H9 (cell line): ENCODE measurements at regions not wholly inside any gene's neighbourhood (a gene's known extent, or its start where the extent isn't known, plus 50 kb on each side); places are given as distances from the start of the nearest gene placed in this dataset.
A peak's percentile ranks its signal among the peaks of the same experiment; 100 is the strongest.

Experiments used
- DNase-seq: peaks from one replicate; pipeline ENCODE4 v3.0.0-alpha.2; 2017
- H2AFZ ChIP-seq: one replicate; pipeline ENCODE4 v1.6.1; 2013; ENCODE audit warnings: mild to moderate bottlenecking, low read length, control low read depth, moderate library complexity
- H2AK5ac ChIP-seq: 2 replicates; pipeline ENCODE4 v1.6.1; 2013; ENCODE audit warnings: low read length, control low read depth, mixed read lengths; ENCODE audit not compliant: insufficient read length
- H2BK120ac ChIP-seq: one replicate; pipeline ENCODE4 v1.6.1; 2013; ENCODE audit warnings: low read depth, mild to moderate bottlenecking, low read length, control low read depth, inconsistent platforms; ENCODE audit not compliant: poor library complexity, severe bottlenecking
- H2BK12ac ChIP-seq: 2 replicates; pipeline ENCODE4 v1.6.1; 2013; ENCODE audit warnings: low read length, control low read depth, mixed read lengths, low read depth; ENCODE audit not compliant: insufficient read length
- H2BK15ac ChIP-seq: 2 replicates; pipeline ENCODE4 v1.6.1; 2013; ENCODE audit warnings: low read depth, low read length, control low read depth
- H2BK20ac ChIP-seq: one replicate; pipeline ENCODE4 v1.6.1; 2013; ENCODE audit warnings: low read depth, mild to moderate bottlenecking, low read length, control low read depth, inconsistent platforms; ENCODE audit not compliant: poor library complexity, severe bottlenecking
- H2BK5ac ChIP-seq: 2 replicates; pipeline ENCODE4 v1.6.1; 2013; ENCODE audit warnings: low read length, control low read depth, mixed read lengths; ENCODE audit not compliant: insufficient read length
- H3K14ac ChIP-seq: 2 replicates; pipeline ENCODE4 v1.6.1; 2013; ENCODE audit warnings: low read length, control low read depth; ENCODE audit not compliant: insufficient read depth
- H3K18ac ChIP-seq: 2 replicates; pipeline ENCODE4 v1.6.1; 2013; ENCODE audit warnings: low read depth, mild to moderate bottlenecking, mixed read lengths, low read length, control low read depth; ENCODE audit not compliant: insufficient read length
- H3K23ac ChIP-seq: 2 replicates; pipeline ENCODE4 v1.6.1; 2013; ENCODE audit warnings: low read length, control low read depth, mixed read lengths, low read depth; ENCODE audit not compliant: insufficient read length
- H3K23me2 ChIP-seq: 2 replicates; pipeline ENCODE4 v1.6.1; 2013; ENCODE audit warnings: low read depth, mild to moderate bottlenecking, mixed read lengths, low read length, control low read depth; ENCODE audit not compliant: insufficient read length, poor library complexity, severe bottlenecking
- H3K27ac ChIP-seq: 2 replicates; pipeline ENCODE4 v1.5.1; 2013; ENCODE audit warnings: low read length, control low read depth, mixed read lengths, low read depth; ENCODE audit not compliant: insufficient read length
- H3K27me3 ChIP-seq: 2 replicates; pipeline ENCODE4 v1.6.1; 2013; ENCODE audit warnings: low read length, control low read depth, inconsistent platforms; ENCODE audit not compliant: insufficient read depth
- H3K4ac ChIP-seq: 2 replicates; pipeline ENCODE4 v1.6.1; 2013; ENCODE audit warnings: low read depth, mild to moderate bottlenecking, control low read depth, inconsistent platforms, low read length, moderate library complexity
- H3K4me1 ChIP-seq: 2 replicates; pipeline ENCODE4 v1.6.1; 2013; ENCODE audit warnings: low read length, control low read depth, inconsistent platforms; ENCODE audit not compliant: insufficient read depth
- H3K4me2 ChIP-seq: 2 replicates; pipeline ENCODE4 v1.6.1; 2013; ENCODE audit warnings: low read length, control low read depth, mixed read lengths; ENCODE audit not compliant: insufficient read length, insufficient read depth
- H3K56ac ChIP-seq: 2 replicates; pipeline ENCODE4 v1.6.1; 2013; ENCODE audit warnings: low read depth, mild to moderate bottlenecking, mixed read lengths, low read length, control low read depth; ENCODE audit not compliant: insufficient read length
- H3K79me1 ChIP-seq: 2 replicates; pipeline ENCODE4 v1.6.1; 2013; ENCODE audit warnings: low read depth, mild to moderate bottlenecking, moderate library complexity, low read length, control low read depth, inconsistent platforms; ENCODE audit not compliant: insufficient read depth, poor library complexity, severe bottlenecking
- H3K79me2 ChIP-seq: 2 replicates; pipeline ENCODE4 v1.6.1; 2013; ENCODE audit warnings: low read length, control low read depth, inconsistent platforms; ENCODE audit not compliant: insufficient read depth
- H3K9ac ChIP-seq: 2 replicates; pipeline ENCODE4 v1.6.1; 2013; ENCODE audit warnings: low read length, control low read depth, mixed read lengths; ENCODE audit not compliant: insufficient read length; ENCODE audit errors: extremely low read depth
- H3K9me3 ChIP-seq: one replicate; pipeline ENCODE4 v1.6.1; 2013; ENCODE audit warnings: low read depth, low read length, inconsistent platforms; ENCODE audit not compliant: control insufficient read depth
- H3T11ph ChIP-seq: one replicate; pipeline ENCODE4 v1.6.1; 2013; ENCODE audit warnings: mild to moderate bottlenecking, low read length, control low read depth, inconsistent platforms
- H4K20me1 ChIP-seq: one replicate; pipeline ENCODE4 v1.6.1; 2013; ENCODE audit not compliant: control insufficient read depth, insufficient read length, insufficient read depth
- H4K5ac ChIP-seq: 2 replicates; pipeline ENCODE4 v1.6.1; 2013; ENCODE audit warnings: low read depth, mild to moderate bottlenecking, mixed read lengths, low read length, control low read depth; ENCODE audit not compliant: insufficient read length
- H4K8ac ChIP-seq: replicated peaks from 2 replicates; pipeline ENCODE4 v1.6.1; 2013; ENCODE audit warnings: low read length, control low read depth, mixed read lengths, low read depth; ENCODE audit not compliant: insufficient read length
- H4K91ac ChIP-seq: 2 replicates; pipeline ENCODE4 v1.6.1; 2013; ENCODE audit warnings: low read depth, mild to moderate bottlenecking, moderate library complexity, mixed read lengths, low read length, control low read depth; ENCODE audit not compliant: insufficient read length
- H3K27ac Mint-ChIP-seq, 3 experiments: 2 replicates in 2 of 3; 3 replicates in 1 of 3; pipeline ENCODE4 v1.8.0; 2020 to 2021; ENCODE audit warnings: mixed read lengths in 3 of 3, mild to moderate bottlenecking in 1 of 3, moderate library complexity in 1 of 3
- H3K27me3 Mint-ChIP-seq: 2 replicates; pipeline ENCODE4 v1.8.0; 2021; ENCODE audit warnings: low read depth, mild to moderate bottlenecking, moderate library complexity, mixed read lengths
- H3K36me3 Mint-ChIP-seq, 3 experiments: 2 replicates in 2 of 3; 3 replicates in 1 of 3; pipeline ENCODE4 v1.8.0; 2020 to 2021; ENCODE audit warnings: low read depth in 3 of 3, mixed read lengths in 3 of 3; ENCODE audit not compliant: insufficient read depth in 1 of 3
- H3K4me1 Mint-ChIP-seq, 2 experiments: 2 replicates each; pipeline ENCODE4 v1.8.0; 2020; ENCODE audit warnings: mixed read lengths in 2 of 2
- H3K4me3 Mint-ChIP-seq, 2 experiments: 2 replicates in 1 of 2; 3 replicates in 1 of 2; pipeline ENCODE4 v1.8.0; 2020 to 2021; ENCODE audit warnings: mild to moderate bottlenecking in 2 of 2, mixed read lengths in 2 of 2, moderate library complexity in 1 of 2
- H3K9me3 Mint-ChIP-seq, 2 experiments: 2 replicates in 1 of 2; 3 replicates in 1 of 2; pipeline ENCODE4 v1.8.0; 2020; ENCODE audit warnings: mild to moderate bottlenecking in 2 of 2, mixed read lengths in 2 of 2, moderate library complexity in 1 of 2
- WGBS: extraction: QIAGEN DNeasy Blood & Tissue Kit; methylation state at CpG from one replicate; pipeline ENCODE4 v1.1.7; 2013; ENCODE audit warnings: missing lambda C conversion rate, low lambda C conversion rate, mixed read lengths; ENCODE audit not compliant: insufficient read length; ENCODE audit errors: extremely low coverage; 5-methylcytosine and 5-hydroxymethylcytosine counted together
- TF ChIP-seq, protein P1 (sequence below): fragments of 200-600 bp; sonication (generic); conservative IDR thresholded peaks from 3 replicates; pipeline ENCODE4 v1.8.0; 2021; ENCODE audit warnings: antibody characterized with exemption, mild to moderate bottlenecking

DNA sequence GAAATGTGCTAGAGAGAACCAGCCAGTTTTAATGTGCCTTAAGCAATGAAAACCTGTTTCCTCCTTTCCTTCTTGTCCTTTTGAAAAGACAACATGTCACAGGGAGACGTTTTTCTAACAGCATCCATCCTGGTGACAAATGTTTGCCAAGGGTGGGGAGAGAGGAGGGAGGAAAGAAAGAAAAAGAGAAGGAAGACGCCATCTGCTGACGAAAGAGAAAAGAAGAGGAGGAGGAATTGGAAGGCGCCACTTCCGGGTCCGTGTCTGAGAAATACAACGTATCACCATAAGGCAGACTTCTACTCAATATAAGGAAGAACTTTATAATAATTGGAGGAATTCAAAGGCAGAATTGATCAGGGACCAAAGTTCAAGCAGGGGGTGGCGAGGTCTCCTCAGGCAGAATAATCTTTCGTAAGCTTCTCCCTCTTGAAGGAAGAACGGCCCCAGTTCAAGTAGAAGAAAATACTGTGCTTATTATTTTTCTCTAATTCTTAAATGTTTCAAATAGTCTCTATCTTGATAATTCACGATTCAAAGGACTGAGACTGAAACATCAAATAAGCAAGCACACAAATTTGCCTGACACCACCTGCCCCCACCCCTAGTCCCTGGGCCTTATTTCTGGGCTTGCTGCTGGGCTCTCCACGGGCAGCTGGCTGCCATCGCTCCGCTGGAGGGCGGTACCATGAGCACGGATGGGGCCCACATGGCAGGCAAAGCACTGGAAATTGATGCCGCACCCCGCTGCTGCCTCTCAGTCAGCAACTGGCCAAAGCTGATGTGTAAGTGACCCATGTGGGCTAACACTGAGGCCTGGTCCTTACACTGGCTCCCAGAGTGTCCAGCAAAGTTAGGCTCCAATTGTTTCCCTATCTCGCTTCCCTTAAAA lies 273.7 kb upstream of the KLF14 start:
- Histone ChIP-seq H4K91ac (no peak overlapping the region), H3K23me2 (no peaks in the 10 kb centered on the region), H3K27ac (no peak overlapping the region), H4K20me1 (no peaks in the 10 kb centered on the region), H3K9ac (no peak overlapping the region), H3K79me2 (no peaks in the 10 kb centered on the region), H3K23ac (no peak overlapping the region), H2BK120ac (no peak overlapping the region), H2BK5ac (no peak overlapping the region), H4K8ac (no peak overlapping the region), H3K4me1 (peaks cover 3% of the 10 kb centered on the region; the same call in 1 of the 2 replicates), H3K14ac (no peak overlapping the region), H3K4ac (no peak overlapping the region), H2AFZ (no peak overlapping the region), H2BK20ac (no peak overlapping the region), H3K18ac (no peak overlapping the region), H2AK5ac (no peak overlapping the region), H4K5ac (no peak overlapping the region), H2BK15ac (no peak overlapping the region), H2BK12ac (no peak overlapping the region), H3K27me3 (no peaks in the 10 kb centered on the region), H3K79me1 (no peaks in the 10 kb centered on the region), H3T11ph (no peak overlapping the region), H3K9me3 (no peaks in the 10 kb centered on the region), H3K56ac (no peak overlapping the region), H3K4me2 (no peak overlapping the region)
- Mint-ChIP-seq H3K4me3 (0 out of 5 replicates have a peak overlapping the region, but pooled peaks of 1 of the 2 experiments have one; percentile 5), H3K4me1 (peaks cover 12 to 22% of the 10 kb centered on the region in 2 experiments), H3K36me3 (peaks cover 3 to 4% (median 3%) of the 10 kb centered on the region in 3 experiments; a peak in 4 of 7 replicates), H3K27me3 (no peaks in the 10 kb centered on the region), H3K9me3 (peaks cover 3 to 5% of the 10 kb centered on the region in 2 experiments; a peak in 3 of 5 replicates), H3K27ac (peak overlapping the region in 2 of 3 experiments; percentile 14 to 78; a peak in 4 of 7 replicates)
- DNase-seq, result peak; percentile 71
- TF ChIP-seq, protein P1, sequence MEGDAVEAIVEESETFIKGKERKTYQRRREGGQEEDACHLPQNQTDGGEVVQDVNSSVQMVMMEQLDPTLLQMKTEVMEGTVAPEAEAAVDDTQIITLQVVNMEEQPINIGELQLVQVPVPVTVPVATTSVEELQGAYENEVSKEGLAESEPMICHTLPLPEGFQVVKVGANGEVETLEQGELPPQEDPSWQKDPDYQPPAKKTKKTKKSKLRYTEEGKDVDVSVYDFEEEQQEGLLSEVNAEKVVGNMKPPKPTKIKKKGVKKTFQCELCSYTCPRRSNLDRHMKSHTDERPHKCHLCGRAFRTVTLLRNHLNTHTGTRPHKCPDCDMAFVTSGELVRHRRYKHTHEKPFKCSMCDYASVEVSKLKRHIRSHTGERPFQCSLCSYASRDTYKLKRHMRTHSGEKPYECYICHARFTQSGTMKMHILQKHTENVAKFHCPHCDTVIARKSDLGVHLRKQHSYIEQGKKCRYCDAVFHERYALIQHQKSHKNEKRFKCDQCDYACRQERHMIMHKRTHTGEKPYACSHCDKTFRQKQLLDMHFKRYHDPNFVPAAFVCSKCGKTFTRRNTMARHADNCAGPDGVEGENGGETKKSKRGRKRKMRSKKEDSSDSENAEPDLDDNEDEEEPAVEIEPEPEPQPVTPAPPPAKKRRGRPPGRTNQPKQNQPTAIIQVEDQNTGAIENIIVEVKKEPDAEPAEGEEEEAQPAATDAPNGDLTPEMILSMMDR, result peak; percentile 73
- WGBS, result no CpG with 5 or more reads among the region's 19 CpGs
